H1 (cell line): ENCODE measurements at regions not wholly inside any gene's neighbourhood (a gene's known extent, or its start where the extent isn't known, plus 50 kb on each side); places are given as distances from the start of the nearest gene placed in this dataset.

ENCODE experiments used
- CTCF ChIA-PET: fragments of 300-600 bp; sonication (Branson Sonifier 250); formaldehyde crosslinking; loops from one replicate; lab custom pipeline; 2021; ENCODE audit not compliant: partially characterized antibody; lab: Charles Lee
- POLR2A ChIA-PET: fragments of 300-600 bp; sonication (Branson Sonifier 250); formaldehyde crosslinking; loops from one replicate; lab custom pipeline; 2021; ENCODE audit warnings: inconsistent platforms; ENCODE audit not compliant: partially characterized antibody; lab: Charles Lee
- DNase-seq, 2 experiments: peaks; one replicate each; pipeline versions ENCODE4 v3.0.0 to v3.0.0-alpha.2; 2010 to 2022; ENCODE audit warnings: low spot score in 2 of 2, low read depth in 1 of 2, mixed read lengths in 1 of 2
- FAIRE-seq: peaks from 2 replicates; lab custom pipeline; 2011; peaks lifted over from hg19 to GRCh38; lab: Jason Lieb, UNC
- H2AFZ ChIP-seq: 2 replicates; pipeline ENCODE4 v1.8.1; 2012; ENCODE audit warnings: low read length, inconsistent platforms
- H2AK5ac ChIP-seq: 2 replicates; pipeline ENCODE4 v1.6.1; 2013; ENCODE audit warnings: low read depth, low read length
- H2BK120ac ChIP-seq: replicated peaks from 2 replicates; pipeline ENCODE3; 2013; ENCODE audit warnings: low read depth, low read length, inconsistent platforms
- H2BK12ac ChIP-seq: 2 replicates; pipeline ENCODE4 v1.6.1; 2013; ENCODE audit warnings: low read depth, low read length
- H2BK15ac ChIP-seq: 2 replicates; pipeline ENCODE4 v1.6.1; 2013; ENCODE audit warnings: low read length
- H2BK20ac ChIP-seq: 2 replicates; pipeline ENCODE4 v1.6.1; 2013; ENCODE audit warnings: low read length
- H2BK5ac ChIP-seq: 2 replicates; pipeline ENCODE4 v1.6.1; 2013; ENCODE audit warnings: low read depth, low read length
- H3K14ac ChIP-seq: 2 replicates; pipeline ENCODE4 v1.6.1; 2013; ENCODE audit warnings: inconsistent platforms; ENCODE audit not compliant: insufficient read length
- H3K18ac ChIP-seq: 2 replicates; pipeline ENCODE4 v1.6.1; 2013; ENCODE audit warnings: low read length; ENCODE audit errors: extremely low read depth
- H3K23ac ChIP-seq: 2 replicates; pipeline ENCODE4 v1.6.1; 2013; ENCODE audit warnings: inconsistent platforms; ENCODE audit not compliant: insufficient read length
- H3K23me2 ChIP-seq: 2 replicates; pipeline ENCODE4 v1.6.1; 2013; ENCODE audit warnings: low read depth, low read length
- H3K27ac ChIP-seq: 2 replicates; pipeline ENCODE4 v1.6.1; 2011; ENCODE audit warnings: low read depth, low read length, inconsistent platforms
- H3K27me3 ChIP-seq, 4 experiments: replicated peaks in 1 of 4; 1 replicate in 1 of 4; 2 replicates in 3 of 4; pipeline versions ENCODE4 v1.6.1 to v1.8.1; 2011 to 2013; ENCODE audit warnings: low read length in 3 of 4, mild to moderate bottlenecking in 3 of 4, inconsistent platforms in 2 of 4, mixed read lengths in 2 of 4, moderate library complexity in 1 of 4; ENCODE audit not compliant: control insufficient read depth in 3 of 4, insufficient read depth in 3 of 4; ENCODE audit errors: extremely low read depth in 1 of 4
- H3K36me3 ChIP-seq, 4 experiments: 2 replicates each; pipeline versions ENCODE4 v1.6.1 to v1.8.1; 2011 to 2013; ENCODE audit warnings: mild to moderate bottlenecking in 4 of 4, low read length in 3 of 4, moderate library complexity in 2 of 4, control low read depth in 1 of 4, inconsistent platforms in 1 of 4; ENCODE audit not compliant: insufficient read depth in 4 of 4, control insufficient read depth in 2 of 4
- H3K4ac ChIP-seq: replicated peaks from 2 replicates; pipeline ENCODE3; 2013; ENCODE audit warnings: low read length, low read depth, mixed read lengths, inconsistent platforms; ENCODE audit not compliant: insufficient read length
- H3K4me1 ChIP-seq, 4 experiments: replicated peaks in 1 of 4; 1 replicate in 1 of 4; 2 replicates in 3 of 4; pipeline versions ENCODE4 v1.6.1 to v1.8.1; 2011 to 2013; ENCODE audit warnings: low read length in 3 of 4, inconsistent platforms in 2 of 4, mixed read lengths in 1 of 4; ENCODE audit not compliant: insufficient read depth in 4 of 4, control insufficient read depth in 3 of 4
- H3K4me2 ChIP-seq, 2 experiments: 2 replicates each; pipeline versions ENCODE4 v1.6.1 to v1.8.1; 2011 to 2013; ENCODE audit warnings: low read depth in 2 of 2, low read length in 2 of 2, control low read depth in 1 of 2, inconsistent platforms in 1 of 2, mild to moderate bottlenecking in 1 of 2; ENCODE audit not compliant: insufficient read depth in 1 of 2
- H3K4me3 ChIP-seq, 4 experiments: fragments of 200-600, 300-600 bp in 1 of 4; sonication (generic), shearing (Covaris generic), sonication (Bioruptor Twin) in 1 of 4; 2 replicates each; pipeline versions ENCODE4 v1.5.1 to v1.8.1; 2011 to 2016; ENCODE audit warnings: low read length in 4 of 4, low read depth in 3 of 4, control low read depth in 2 of 4, inconsistent platforms in 2 of 4, mild to moderate bottlenecking in 2 of 4, mixed read lengths in 1 of 4, moderate library complexity in 1 of 4; ENCODE audit not compliant: insufficient read depth in 2 of 4; ENCODE audit errors: extremely low read depth in 1 of 4
- H3K56ac ChIP-seq: replicated peaks from 2 replicates; pipeline ENCODE3; 2013; ENCODE audit warnings: low read depth, mild to moderate bottlenecking, mixed read lengths, low read length, inconsistent platforms; ENCODE audit not compliant: insufficient read length
- H3K79me1 ChIP-seq: 2 replicates; pipeline ENCODE4 v1.6.1; 2013; ENCODE audit warnings: low read depth, low read length, control low read depth
- H3K79me2 ChIP-seq, 2 experiments: 2 replicates each; pipeline versions ENCODE4 v1.6.1 to v1.8.1; 2012 to 2013; ENCODE audit warnings: low read length in 2 of 2, mild to moderate bottlenecking in 2 of 2, inconsistent platforms in 1 of 2; ENCODE audit not compliant: insufficient read depth in 2 of 2, control insufficient read depth in 1 of 2
- H3K9ac ChIP-seq, 4 experiments: replicated peaks in 1 of 4; 1 replicate in 1 of 4; 2 replicates in 3 of 4; pipeline versions ENCODE4 v1.6.1 to v1.8.1; 2011 to 2013; ENCODE audit warnings: low read depth in 3 of 4, low read length in 3 of 4, control low read depth in 2 of 4, mild to moderate bottlenecking in 2 of 4, moderate library complexity in 2 of 4, inconsistent platforms in 1 of 4; ENCODE audit errors: extremely low read depth in 1 of 4
- H3K9me3 ChIP-seq, 2 experiments: 2 replicates each; pipeline versions ENCODE4 v1.6.1 to v1.8.1; 2012 to 2013; ENCODE audit warnings: mild to moderate bottlenecking in 2 of 2, moderate library complexity in 2 of 2, control low read depth in 1 of 2, inconsistent platforms in 1 of 2, low read depth in 1 of 2, low read length in 1 of 2, mixed read lengths in 1 of 2; ENCODE audit not compliant: insufficient read depth in 2 of 2
- H4K20me1 ChIP-seq, 2 experiments: replicated peaks in 1 of 2; 2 replicates each; pipeline versions ENCODE3 to v1.8.1; 2011 to 2013; ENCODE audit warnings: inconsistent platforms in 2 of 2, low read length in 2 of 2, mild to moderate bottlenecking in 1 of 2; ENCODE audit not compliant: insufficient read depth in 2 of 2, control insufficient read depth in 1 of 2
- H4K5ac ChIP-seq: 2 replicates; pipeline ENCODE4 v1.6.1; 2013; ENCODE audit warnings: low read length, low read depth, mixed read lengths, inconsistent platforms; ENCODE audit not compliant: insufficient read length
- H4K8ac ChIP-seq: 2 replicates; pipeline ENCODE4 v1.8.0; 2013; ENCODE audit warnings: mild to moderate bottlenecking, moderate library complexity, low read length, inconsistent platforms; ENCODE audit not compliant: insufficient read depth; ENCODE audit errors: extremely low read depth
- H4K91ac ChIP-seq: replicated peaks from 2 replicates; pipeline ENCODE3; 2013; ENCODE audit warnings: low read length, mixed read lengths, inconsistent platforms; ENCODE audit not compliant: insufficient read length
- CREB1 ChIP-seq: IDR thresholded peaks from 2 replicates; pipeline ENCODE4 v1.6.1; 2012; ENCODE audit warnings: inconsistent platforms
- EP300 ChIP-seq, 2 experiments: IDR thresholded peaks; 1 replicate in 1 of 2; 2 replicates in 1 of 2; pipeline ENCODE4 v1.6.1; 2011 to 2012; ENCODE audit warnings: low read depth in 2 of 2, low read length in 2 of 2, mild to moderate bottlenecking in 2 of 2, borderline replicate concordance in 1 of 2, inconsistent platforms in 1 of 2, moderate library complexity in 1 of 2
- GABPA ChIP-seq: IDR thresholded peaks from 2 replicates; pipeline ENCODE4 v1.6.1; 2011; ENCODE audit warnings: mild to moderate bottlenecking, low read length, moderate library complexity, borderline replicate concordance; ENCODE audit not compliant: insufficient read depth
- HDAC2 ChIP-seq, 2 experiments: fragments of 300-600 bp in 1 of 2; sonication (generic) in 1 of 2; IDR thresholded peaks; 2 replicates each; pipeline ENCODE4 v1.6.1; 2011 to 2012; ENCODE audit warnings: low read depth in 2 of 2, low read length in 2 of 2, mild to moderate bottlenecking in 2 of 2, moderate library complexity in 2 of 2, borderline replicate concordance in 1 of 2, inconsistent platforms in 1 of 2
- KDM4A ChIP-seq: IDR thresholded peaks from one replicate; pipeline ENCODE4 v1.7.1; 2012; ENCODE audit warnings: low read depth, mild to moderate bottlenecking, moderate library complexity, low read length, inconsistent platforms; ENCODE audit not compliant: severe bottlenecking
- SIRT6 ChIP-seq: IDR thresholded peaks from one replicate; pipeline ENCODE4 v1.7.1; 2012; ENCODE audit warnings: low read length, inconsistent platforms
- TBP ChIP-seq: IDR thresholded peaks from 2 replicates; pipeline ENCODE4 v1.6.1; 2011; ENCODE audit warnings: low read depth, low read length, improper control_type of control experiment
- TF ChIP-seq, protein P1 (sequence below): IDR thresholded peaks from 2 replicates; pipeline ENCODE4 v1.6.1; 2012; ENCODE audit warnings: inconsistent platforms
- TF ChIP-seq, protein P2 (sequence below): IDR thresholded peaks from 2 replicates; pipeline ENCODE4 v1.6.1; 2012; ENCODE audit warnings: inconsistent platforms

DNA sequence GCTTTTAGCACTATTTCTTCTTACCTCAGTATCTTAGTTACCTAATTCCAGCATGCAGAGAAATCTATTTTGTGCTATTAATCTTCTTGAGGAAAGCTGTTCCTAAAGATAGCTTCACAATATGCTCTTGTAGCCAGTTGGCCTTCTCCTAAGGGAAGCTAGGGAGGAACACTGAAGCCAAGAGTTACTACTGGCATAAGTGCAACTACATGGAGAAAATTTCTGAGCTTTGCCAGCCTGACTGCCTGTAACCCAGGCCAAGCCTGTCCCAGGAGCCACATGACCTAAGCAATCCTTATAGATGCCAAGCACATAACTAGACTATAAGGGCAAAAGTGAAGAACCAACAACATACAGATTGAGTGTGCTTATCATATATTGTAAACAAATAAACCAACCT, 890.2 kb downstream of the FLRT2 start:
- H3K4me2 ChIP-seq: no peak overlapping the region
- no peak overlapping the region for H3K27ac ChIP-seq
- no peaks in the 10 kb centered on the region for H3K27me3 ChIP-seq
- TF ChIP-seq, protein P1, sequence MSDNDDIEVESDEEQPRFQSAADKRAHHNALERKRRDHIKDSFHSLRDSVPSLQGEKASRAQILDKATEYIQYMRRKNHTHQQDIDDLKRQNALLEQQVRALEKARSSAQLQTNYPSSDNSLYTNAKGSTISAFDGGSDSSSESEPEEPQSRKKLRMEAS: no peak
- no peak for TF ChIP-seq SIRT6
- TF ChIP-seq TBP: no peak
- no peak for TF ChIP-seq GABPA
- no peak for TF ChIP-seq HDAC2 (IDR thresholded peaks at IDR 0.05; ENCODE audit: borderline replicate concordance in 1 of 2, low read depth in 2 of 2, low read length in 2 of 2)
- TF ChIP-seq KDM4A: no peak
- TF ChIP-seq CREB1: no peak
- TF ChIP-seq EP300 (IDR thresholded peaks at IDR 0.05; ENCODE audit: borderline replicate concordance in 1 of 2, low read depth in 2 of 2, low read length in 2 of 2): no peak
- TF ChIP-seq, protein P2, sequence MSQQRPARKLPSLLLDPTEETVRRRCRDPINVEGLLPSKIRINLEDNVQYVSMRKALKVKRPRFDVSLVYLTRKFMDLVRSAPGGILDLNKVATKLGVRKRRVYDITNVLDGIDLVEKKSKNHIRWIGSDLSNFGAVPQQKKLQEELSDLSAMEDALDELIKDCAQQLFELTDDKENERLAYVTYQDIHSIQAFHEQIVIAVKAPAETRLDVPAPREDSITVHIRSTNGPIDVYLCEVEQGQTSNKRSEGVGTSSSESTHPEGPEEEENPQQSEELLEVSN: no peak
- H2BK20ac ChIP-seq: no peak overlapping the region
- no peaks in the 10 kb centered on the region for H3K79me1 ChIP-seq
- H2BK120ac ChIP-seq: no peak overlapping the region
- H3K23ac ChIP-seq: no peak overlapping the region
- no peaks in the 10 kb centered on the region for H3K23me2 ChIP-seq
- H2BK15ac ChIP-seq: no peak overlapping the region
- no peaks in the 10 kb centered on the region for H3K79me2 ChIP-seq
- H3K4me1 ChIP-seq: no peaks in the 10 kb centered on the region
- H2BK12ac ChIP-seq: no peak overlapping the region
- POLR2A ChIA-PET: no interaction called here
- H3K18ac ChIP-seq: no peak overlapping the region
- H3K9ac ChIP-seq: no peak overlapping the region
- no peaks in the 10 kb centered on the region for H3K36me3 ChIP-seq
- DNase-seq (no peak), FAIRE-seq (no peak)
- no peak overlapping the region for H3K4ac ChIP-seq
- no peak overlapping the region for H2AFZ ChIP-seq
- H4K8ac ChIP-seq: no peak overlapping the region
- no peaks in the 10 kb centered on the region for H4K20me1 ChIP-seq
- CTCF ChIA-PET: interaction anchor here (1.2 kb wide), 1 partner anchor 198 kb away, joined by 4 read pairs; no protein-coding TSS in a partner anchor
- H2BK5ac ChIP-seq: no peak overlapping the region
- H4K91ac ChIP-seq: no peak overlapping the region
- no peak overlapping the region for H3K14ac ChIP-seq
- H2AK5ac ChIP-seq: no peak overlapping the region
- no peak overlapping the region for H4K5ac ChIP-seq
- no peak overlapping the region for H3K56ac ChIP-seq
- H3K4me3 ChIP-seq: no peak overlapping the region
- no peaks in the 10 kb centered on the region for H3K9me3 ChIP-seq
